Spleen (tissue), 7 donors: ENCODE measurements at regions not wholly inside any gene's neighbourhood (a gene's known extent, or its start where the extent isn't known, plus 50 kb on each side); places are given as distances from the start of the nearest gene placed in this dataset.

Experiments
- CTCF ChIP-seq, 11 experiments: fragments of 200-600 bp in 7 of 11; fragments of 450-650 bp in 4 of 11; sonication (generic) in 4 of 11; IDR thresholded peaks in 8 of 11; conservative IDR thresholded peaks in 3 of 11; 1 replicate in 7 of 11; 2 replicates in 4 of 11; pipeline versions ENCODE4 v1.4.0 to v1.8.0; 2016 to 2021; ENCODE audit warnings: antibody characterized with exemption in 11 of 11, inconsistent platforms in 4 of 11, mild to moderate bottlenecking in 1 of 11
- POLR2A ChIP-seq, 3 donors: fragments of 450-650 bp; IDR thresholded peaks; one replicate each; pipeline ENCODE4 v1.5.1; 2017; ENCODE audit warnings: antibody characterized with exemption in 3 of 3, mild to moderate bottlenecking in 1 of 3
- POLR2AphosphoS5 ChIP-seq, 3 donors: sonication (generic); formaldehyde crosslinking; IDR thresholded peaks; one replicate each; pipeline ENCODE4 v1.5.1; 2017; ENCODE audit warnings: antibody characterized with exemption in 3 of 3
- donor health status: DM: no; HTN: no; CAD: no; lungs with moderate emphysema.
- donor health status: DM: no; HTN: no; CAD: no.
- donor health status: DM: no; HTN: no; CAD: no.

GRCh38 chr10:3319811-3320226 is 147.2 kb upstream of the PITRM1 start:
- TF ChIP-seq CTCF (IDR thresholded peaks at IDR 0.05 in 8 of 11, conservative IDR thresholded peaks at IDR 0.05 in 3 of 11): no peak
- TF ChIP-seq POLR2A (IDR thresholded peaks at IDR 0.05): no peak
- TF ChIP-seq POLR2AphosphoS5 (IDR thresholded peaks at IDR 0.05): no peak
